AG08395 (cell line): ENCODE measurements at regions not wholly inside any gene's neighbourhood (a gene's known extent, or its start where the extent isn't known, plus 50 kb on each side); places are given as distances from the start of the nearest gene placed in this dataset.
"Not testable (repeated sequence)": the region's sequence is repeated elsewhere in the genome, so short reads cannot be mapped to it uniquely, and the experiment has no call there.

Experiments used
- DNase-seq: peaks from one replicate; pipeline ENCODE4 v3.0.0; 2012; ENCODE audit warnings: mixed read lengths, low spot score

DNA sequence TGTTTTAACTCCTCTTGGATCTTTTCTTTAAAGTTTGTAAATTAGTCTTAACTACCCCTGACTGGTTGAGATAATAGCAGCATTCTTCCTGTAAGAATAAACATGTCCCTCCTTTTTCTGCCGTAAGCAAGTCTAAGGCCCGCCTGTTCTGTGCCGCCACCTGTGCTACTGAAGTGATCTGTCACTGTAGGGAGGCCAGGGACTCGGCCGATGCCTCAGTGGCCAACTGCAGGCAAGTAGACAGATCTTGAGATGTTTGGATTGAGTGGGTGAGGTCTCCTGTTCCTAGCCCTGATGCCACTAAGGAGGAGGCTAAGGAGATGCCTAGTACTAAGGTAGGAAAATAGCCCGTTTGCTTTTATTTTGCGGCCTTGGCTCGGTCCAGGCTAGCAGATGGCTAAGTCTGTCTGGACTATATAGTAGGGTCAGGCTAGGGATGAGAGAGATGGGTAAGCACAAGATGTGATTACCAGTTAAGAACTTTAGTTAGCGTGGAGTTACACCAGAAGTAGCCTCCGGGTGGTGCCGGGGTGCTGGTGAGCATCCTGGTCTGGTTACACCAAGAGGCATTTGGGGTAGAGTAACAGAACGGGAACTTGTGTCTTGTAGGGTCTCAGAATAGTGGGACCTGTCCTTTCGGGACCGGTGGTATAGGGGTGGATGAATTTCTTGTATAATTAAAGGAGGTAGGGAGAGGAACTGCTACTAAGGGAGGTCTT lies 584.2 kb downstream of the SUCLG1 start:
- no peak for DNase-seq

DNA sequence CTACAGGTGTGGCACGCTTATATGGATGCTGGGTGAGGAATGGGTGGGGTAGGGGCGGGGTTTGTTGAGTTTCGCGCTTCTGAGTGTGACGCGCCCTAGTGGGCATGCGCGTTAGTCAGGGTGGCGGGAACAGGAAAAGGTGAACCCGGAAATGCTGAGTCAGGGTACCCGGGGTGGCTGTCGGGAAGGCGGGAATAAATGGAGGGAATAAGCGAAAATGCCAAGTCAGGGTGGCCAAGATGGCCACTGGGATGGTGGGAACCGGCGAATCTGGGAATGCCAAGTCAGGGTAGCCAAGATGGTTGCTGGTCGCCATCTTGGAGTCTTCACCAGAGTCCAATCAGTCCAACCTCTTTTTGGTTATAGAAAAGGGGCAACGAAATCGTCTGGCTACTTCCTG lies 585.0 kb downstream of the SUCLG1 start:
- no peak for DNase-seq

- DNase-seq: no peak
Observed at GRCh38 chr2:83873110-83873509, 586.0 kb downstream of the SUCLG1 start.

- no peak for DNase-seq
Observed at GRCh38 chr2:83866211-83866610, 592.9 kb downstream of the SUCLG1 start.

- DNase-seq: no peak
Observed at GRCh38 chr2:83862600-83862999, 596.5 kb downstream of the SUCLG1 start.

GRCh38 chr2:83860320-83860719 lies 598.8 kb downstream of the SUCLG1 start:
- DNase-seq: no peak

DNA sequence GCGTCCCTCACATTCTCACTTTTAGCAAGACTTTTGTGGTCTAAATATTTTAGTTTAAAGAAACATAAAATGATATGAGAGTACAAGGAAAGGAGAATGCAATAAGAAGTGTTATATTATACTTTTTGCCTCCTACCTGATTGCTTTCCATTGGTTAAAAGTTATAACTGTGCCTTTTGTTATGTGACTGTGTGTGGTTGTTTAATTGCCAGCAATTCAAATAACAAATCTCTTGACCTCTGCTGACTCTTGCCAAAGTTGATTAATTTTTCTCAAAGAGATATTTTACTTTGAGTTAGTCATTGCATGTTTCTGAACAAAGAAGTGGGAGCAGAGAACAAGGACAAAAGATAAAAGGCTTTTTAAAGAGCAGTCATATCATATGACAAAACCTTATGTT lies 599.5 kb downstream of the SUCLG1 start:
- DNase-seq: no peak

GRCh38 chr2:83851066-83851465 lies 608.0 kb downstream of the SUCLG1 start:
- no peak for DNase-seq

GRCh38 chr2:83850071-83850725 lies 608.9 kb downstream of the SUCLG1 start:
- DNase-seq: no peak

GRCh38 chr2:83844490-83844889 lies 614.6 kb downstream of the SUCLG1 start:
- DNase-seq: no peak

DNA sequence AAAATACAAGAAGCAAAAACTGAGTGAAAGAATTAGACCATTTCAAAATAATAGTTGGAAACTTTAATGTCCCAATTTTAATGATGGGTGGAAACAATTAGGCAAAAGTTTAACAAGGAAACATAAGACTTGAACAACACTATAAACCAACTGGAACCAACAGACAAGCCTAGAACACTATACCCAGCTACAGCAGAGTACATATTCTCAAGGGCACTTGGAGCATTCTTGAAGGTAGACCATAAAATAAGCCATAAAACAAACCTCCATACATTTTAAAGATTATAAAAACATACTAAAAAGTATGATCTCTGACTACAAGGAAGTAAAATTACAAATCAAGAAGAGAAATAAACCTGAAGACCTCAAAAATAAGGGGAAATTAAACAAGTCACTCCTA lies 616.7 kb downstream of the SUCLG1 start:
- no peak for DNase-seq

GRCh38 chr2:83837823-83838222 lies 621.3 kb downstream of the SUCLG1 start:
- DNase-seq: no peak

GRCh38 chr2:83827618-83828017 lies 631.5 kb downstream of the SUCLG1 start:
- DNase-seq: no peak

- no peak for DNase-seq
Observed at GRCh38 chr2:83826577-83826976, 632.5 kb downstream of the SUCLG1 start.

DNA sequence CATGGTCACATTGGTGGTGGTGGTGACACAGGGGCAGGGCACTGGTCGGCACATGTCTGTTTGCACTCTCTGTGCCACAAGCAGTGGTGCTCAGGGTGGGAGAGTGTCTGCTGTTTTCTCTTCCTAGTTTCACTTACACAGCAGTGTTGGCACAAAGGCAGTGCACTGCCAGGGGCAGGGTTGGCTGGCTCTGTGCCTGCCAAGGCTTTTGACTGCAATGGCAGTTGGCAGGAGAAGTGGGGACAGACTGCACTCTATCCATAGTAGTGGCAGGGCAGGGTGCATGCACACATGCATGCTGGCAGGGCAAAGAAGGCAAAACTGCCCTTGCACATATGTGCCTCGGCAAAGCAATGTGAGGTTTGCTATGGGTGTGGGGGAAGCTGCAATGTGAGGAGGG lies 635.9 kb downstream of the SUCLG1 start:
- DNase-seq: no peak

DNA sequence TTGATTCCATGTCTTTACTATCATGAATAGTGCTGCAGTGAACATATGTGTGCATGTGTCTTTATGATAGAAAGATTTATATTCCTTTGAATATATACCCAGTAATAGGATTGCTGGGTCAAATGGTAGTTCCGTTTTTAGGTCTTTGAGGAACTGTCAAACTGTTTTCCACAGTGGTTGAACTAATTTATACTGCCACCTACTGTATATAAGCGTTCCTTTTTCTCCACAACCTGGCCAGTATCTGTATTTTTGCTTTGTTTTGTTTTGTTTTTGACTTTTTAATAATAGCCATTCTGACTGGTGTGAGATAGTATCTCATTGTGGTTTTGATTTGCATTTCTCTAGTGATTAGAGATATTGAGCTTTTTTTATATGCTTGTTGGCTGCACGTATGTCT lies 641.6 kb downstream of the SUCLG1 start:
- no peak for DNase-seq

- DNase-seq: no peak
Observed at GRCh38 chr2:83808878-83809277, 650.2 kb downstream of the SUCLG1 start.

DNA sequence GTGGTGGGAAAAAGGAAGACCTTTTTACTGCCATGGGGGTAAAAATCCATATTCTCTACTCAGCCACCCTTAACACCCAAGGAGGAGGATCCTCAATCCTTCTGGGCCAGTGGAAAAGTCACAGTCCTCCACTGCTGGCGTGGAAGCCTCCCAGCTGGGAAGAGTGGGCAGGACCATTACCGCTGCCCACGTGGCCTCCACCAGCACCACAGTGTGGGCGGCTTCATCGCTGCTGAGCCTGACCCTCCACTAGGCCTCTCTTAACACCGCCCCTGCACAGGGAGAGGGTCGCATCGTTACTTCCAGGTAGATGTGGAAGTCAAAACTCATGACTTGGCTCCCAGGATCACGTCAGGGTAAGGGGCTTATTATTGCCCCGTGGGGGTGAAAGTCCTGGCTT lies 656.5 kb downstream of the SUCLG1 start:
- DNase-seq: no peak

GRCh38 chr2:83795777-83796176 lies 663.3 kb downstream of the SUCLG1 start:
- no peak for DNase-seq

DNA sequence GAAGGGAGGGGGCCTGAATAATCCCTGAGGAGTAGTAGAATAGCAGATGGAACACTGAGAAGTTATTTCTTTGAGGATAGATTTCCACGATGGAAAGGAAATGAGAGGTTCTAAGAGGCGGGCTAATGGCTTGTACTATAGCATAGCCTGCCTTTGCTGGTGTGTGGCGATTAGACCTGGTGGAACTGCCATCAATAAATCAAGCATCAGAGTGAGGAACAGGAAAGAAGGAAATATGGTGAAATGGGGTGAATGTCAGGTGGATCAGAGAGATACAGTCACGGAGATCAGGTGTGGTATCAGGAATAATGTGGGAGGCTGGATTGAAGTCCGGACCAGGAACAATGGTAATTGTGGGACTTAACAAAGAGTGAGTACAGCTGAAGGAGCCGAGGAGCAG lies 668.6 kb downstream of the SUCLG1 start:
- not testable (repeated sequence) for DNase-seq

- not testable (repeated sequence) for DNase-seq
Observed at GRCh38 chr2:83789674-83790073, 669.4 kb downstream of the SUCLG1 start.

DNA sequence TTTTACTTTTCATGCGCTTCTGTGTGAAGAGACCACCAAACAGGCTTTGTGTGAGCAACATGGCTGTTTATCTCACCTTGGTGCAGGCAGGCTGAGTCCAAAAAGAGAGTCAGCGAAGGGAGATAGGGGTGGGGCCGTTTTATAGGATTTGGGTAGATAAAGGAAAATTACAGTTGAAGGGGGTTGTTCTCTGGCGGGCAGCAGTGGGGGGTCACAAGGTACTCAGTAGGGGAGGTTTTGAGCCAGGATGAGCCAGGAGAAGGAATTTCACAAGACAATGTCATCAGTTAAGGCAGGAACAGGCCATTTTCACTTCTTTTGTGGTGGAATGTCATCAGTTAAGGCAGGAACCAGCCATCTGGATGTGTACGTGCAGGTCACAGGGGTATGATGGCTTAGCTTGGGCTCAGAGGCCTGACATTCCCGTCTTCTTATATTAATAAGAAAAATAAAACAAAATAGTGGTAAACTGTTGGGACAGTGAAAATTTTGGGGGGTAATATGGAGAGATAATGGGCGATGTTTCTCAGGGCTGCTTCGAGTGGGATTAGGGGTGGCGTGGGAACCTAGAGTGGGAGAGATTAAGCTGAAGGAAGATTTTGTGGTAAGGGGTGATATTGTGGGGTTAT lies 670.0 kb downstream of the SUCLG1 start:
- DNase-seq: not testable (repeated sequence)

DNA sequence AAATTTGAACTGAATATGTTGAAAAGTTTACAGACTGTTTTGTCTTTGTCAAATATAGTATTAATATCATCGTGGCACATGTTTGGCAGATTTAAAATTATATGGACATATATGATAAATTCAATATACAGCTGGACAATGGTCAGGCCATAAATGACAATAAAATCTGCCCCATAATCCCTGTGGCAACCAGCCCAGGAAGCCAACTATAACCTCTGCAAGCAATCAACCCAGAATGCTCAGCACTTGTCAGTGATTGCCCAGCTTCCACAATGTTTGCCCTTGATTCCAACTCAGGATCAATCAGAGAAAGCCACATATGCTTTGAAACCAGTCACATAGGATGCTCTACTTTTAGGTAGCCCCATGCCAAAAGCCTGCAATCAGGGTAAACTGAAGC lies 671.9 kb downstream of the SUCLG1 start:
- no peak for DNase-seq
